HepG2 (cell line): ENCODE measurements at regions not wholly inside any gene's neighbourhood (a gene's known extent, or its start where the extent isn't known, plus 50 kb on each side); places are given as distances from the start of the nearest gene placed in this dataset.

Experiments
- ATAC-seq: fragments of 200-7000 bp; cut with Tn5 transposase; 3 replicates; pipeline ENCODE4 v1.9.1; 2020; ENCODE audit warnings: mild to moderate bottlenecking, moderate library complexity
- BruUV-seq: library from RNA; stranded (reverse); fragments of 400-500 nt; replicated peaks from 2 replicates; lab custom pipeline; 2021; lab: Mats Ljungman, UMichigan
- CTCF ChIA-PET: fragments of 300-600 bp; formaldehyde crosslinking; extraction: SDS; loops from one replicate; lab custom pipeline; 2021; ENCODE audit warnings: low total read pairs, inconsistent platforms, low intra/inter-chr PET ratio; lab: Yijun Ruan, JAX
- POLR2A ChIA-PET: fragments of 350-600 bp; sonication (Branson Sonifier 250); formaldehyde crosslinking; loops from one replicate; lab custom pipeline; 2020; ENCODE audit warnings: antibody characterized with exemption, inconsistent platforms; lab: Yijun Ruan, JAX
- DNase-seq: peaks from one replicate; pipeline ENCODE4 v3.0.0-alpha.2; 2015; ENCODE audit warnings: low spot score
- FAIRE-seq: peaks from 3 replicates; lab custom pipeline; 2011; peaks lifted over from hg19 to GRCh38; lab: Jason Lieb, UNC
- H2AFZ ChIP-seq: one replicate; pipeline ENCODE4 v1.6.1; 2011; ENCODE audit warnings: low read length, inconsistent platforms
- H3K27ac ChIP-seq: fragments of 300-600 bp; 3 replicates; pipeline ENCODE4 v1.8.0; 2011; ENCODE audit warnings: mixed run types, mild to moderate bottlenecking, mixed read lengths, low read length, inconsistent platforms; ENCODE audit not compliant: insufficient read depth; ENCODE audit errors: extremely low read length
- H3K27me3 ChIP-seq, 2 experiments: fragments of 200-600 bp in 1 of 2; 2 replicates in 1 of 2; 3 replicates in 1 of 2; pipeline versions ENCODE4 v1.6.0 to v1.8.0; 2011; ENCODE audit warnings: low read length in 2 of 2, mild to moderate bottlenecking in 2 of 2, moderate library complexity in 2 of 2, inconsistent platforms in 1 of 2; ENCODE audit not compliant: insufficient read depth in 2 of 2, control insufficient read depth in 1 of 2
- H3K36me3 ChIP-seq, 2 experiments: fragments of 200-600 bp in 1 of 2; replicated peaks in 1 of 2; 2 replicates in 1 of 2; 3 replicates in 1 of 2; pipeline versions ENCODE4 v1.5.1 to v1.8.0; 2011; ENCODE audit warnings: low read length in 2 of 2, inconsistent platforms in 1 of 2; ENCODE audit not compliant: insufficient read depth in 2 of 2, control insufficient read depth in 1 of 2
- H3K4me1 ChIP-seq: 2 replicates; pipeline ENCODE4 v1.5.1; 2012; ENCODE audit warnings: low read length, inconsistent platforms; ENCODE audit not compliant: insufficient read depth
- H3K4me2 ChIP-seq: 2 replicates; pipeline ENCODE4 v1.6.0; 2011; ENCODE audit warnings: low read depth, low read length, inconsistent platforms
- H3K4me3 ChIP-seq, 3 experiments: fragments of 200-600 bp in 1 of 3; sonication (generic), shearing (Covaris generic) in 1 of 3; replicated peaks in 1 of 3; 2 replicates each; pipeline ENCODE4 v1.5.1; 2011 to 2016; ENCODE audit warnings: low read length in 3 of 3, inconsistent platforms in 2 of 3, low read depth in 2 of 3, mild to moderate bottlenecking in 2 of 3, control low read depth in 1 of 3, mixed read lengths in 1 of 3; ENCODE audit not compliant: insufficient read depth in 1 of 3
- H3K79me2 ChIP-seq: one replicate; pipeline ENCODE4 v1.6.1; 2011; ENCODE audit warnings: low read length, inconsistent platforms; ENCODE audit not compliant: insufficient read depth
- H3K9ac ChIP-seq: 2 replicates; pipeline ENCODE4 v1.6.0; 2011; ENCODE audit warnings: mild to moderate bottlenecking, low read depth, low read length, inconsistent platforms; ENCODE audit not compliant: insufficient read depth
- H3K9me3 ChIP-seq: 2 replicates; pipeline ENCODE4 v1.5.1; 2012; ENCODE audit warnings: mild to moderate bottlenecking, low read length
- H4K20me1 ChIP-seq: 2 replicates; pipeline ENCODE4 v1.6.0; 2011; ENCODE audit warnings: inconsistent platforms, mild to moderate bottlenecking, low read length, moderate library complexity; ENCODE audit not compliant: insufficient read depth
- CTCF ChIP-seq: sonication (generic); formaldehyde crosslinking; IDR thresholded peaks from 2 replicates; pipeline ENCODE4 v1.5.0; 2020; ENCODE audit warnings: mild to moderate bottlenecking, missing genetic modification reagents, moderate library complexity
- SOX13 ChIP-seq, 3 experiments: fragments of 450-650 bp in 1 of 3; sonication (generic) in 1 of 3; formaldehyde crosslinking in 1 of 3; IDR thresholded peaks in 2 of 3; conservative IDR thresholded peaks in 1 of 3; 2 replicates each; pipeline versions ENCODE4 v1.5.0 to v1.6.1; 2016 to 2020; ENCODE audit warnings: antibody characterized with exemption in 1 of 3, mild to moderate bottlenecking in 1 of 3, missing compliant biosample characterization in 1 of 3, missing genetic modification reagents in 1 of 3, moderate library complexity in 1 of 3
- ZIK1 ChIP-seq: sonication (generic); formaldehyde crosslinking; IDR thresholded peaks from 2 replicates; pipeline ENCODE4 v1.5.0; 2020; ENCODE audit warnings: mild to moderate bottlenecking, low read depth, missing genetic modification reagents, borderline replicate concordance
- ZNF383 ChIP-seq: sonication (generic); formaldehyde crosslinking; IDR thresholded peaks from 2 replicates; pipeline ENCODE4 v1.4.0; 2020; ENCODE audit warnings: missing genetic modification reagents, mild to moderate bottlenecking, borderline replicate concordance
- ZNF432 ChIP-seq: sonication (generic); formaldehyde crosslinking; IDR thresholded peaks from 2 replicates; pipeline ENCODE4 v1.5.0; 2020; ENCODE audit warnings: missing genetic modification reagents, mild to moderate bottlenecking, borderline replicate concordance
- ZNF550 ChIP-seq: sonication (generic); formaldehyde crosslinking; IDR thresholded peaks from 2 replicates; pipeline ENCODE4 v1.4.0; 2020; ENCODE audit warnings: mild to moderate bottlenecking, missing genetic modification reagents, borderline replicate concordance
- ZNF616 ChIP-seq: sonication (generic); formaldehyde crosslinking; IDR thresholded peaks from 2 replicates; pipeline ENCODE4 v1.5.0; 2020; ENCODE audit warnings: low read depth, mild to moderate bottlenecking, missing genetic modification reagents
- ZNF691 ChIP-seq: sonication (generic); formaldehyde crosslinking; IDR thresholded peaks from 2 replicates; pipeline ENCODE4 v1.4.0; 2020; ENCODE audit warnings: missing genetic modification reagents, low read depth, mild to moderate bottlenecking, borderline replicate concordance
- ZNF749 ChIP-seq: sonication (generic); formaldehyde crosslinking; IDR thresholded peaks from 2 replicates; pipeline ENCODE4 v1.8.0; 2022; ENCODE audit warnings: mild to moderate bottlenecking, missing genetic modification reagents, moderate library complexity, borderline replicate concordance
- whole genome bisulfite sequencing: methylation state at CpG from one replicate; pipeline ENCODE4 v1.1.6; 2017; ENCODE audit warnings: low lambda C conversion rate; 5-methylcytosine and 5-hydroxymethylcytosine counted together
- in situ Hi-C: cut with HindIII; loops from 2 replicates; pipeline ENCODE4 v1.10.0; 2017; ENCODE audit warnings: low pct_unique_long_range_greater_than_20kb; ENCODE audit not compliant: extremely low pct_ligation_motif_present
- intact Hi-C: fragments of 100-400 bp; cut with micrococcal nuclease; formaldehyde crosslinking; loops from one replicate; pipeline ENCODE4 v1.10.0; 2022; ENCODE audit not compliant: unreplicated experiment
- TF ChIP-seq, protein P1 (sequence below): sonication (generic); formaldehyde crosslinking; IDR thresholded peaks from 2 replicates; pipeline ENCODE4 v1.8.1; 2022; ENCODE audit warnings: mild to moderate bottlenecking, missing genetic modification reagents

GRCh38 chr5:93120051-93120450 lies 461.0 kb downstream of the NR2F1-AS1 start (continued):
- TF ChIP-seq SOX13 (IDR thresholded peaks at IDR 0.05) (no peak), SOX13 (CRISPR knock-in tag; conservative IDR thresholded peaks at IDR 0.05 in 1 of 2, IDR thresholded peaks at IDR 0.05 in 1 of 2) (no peak)

DNA sequence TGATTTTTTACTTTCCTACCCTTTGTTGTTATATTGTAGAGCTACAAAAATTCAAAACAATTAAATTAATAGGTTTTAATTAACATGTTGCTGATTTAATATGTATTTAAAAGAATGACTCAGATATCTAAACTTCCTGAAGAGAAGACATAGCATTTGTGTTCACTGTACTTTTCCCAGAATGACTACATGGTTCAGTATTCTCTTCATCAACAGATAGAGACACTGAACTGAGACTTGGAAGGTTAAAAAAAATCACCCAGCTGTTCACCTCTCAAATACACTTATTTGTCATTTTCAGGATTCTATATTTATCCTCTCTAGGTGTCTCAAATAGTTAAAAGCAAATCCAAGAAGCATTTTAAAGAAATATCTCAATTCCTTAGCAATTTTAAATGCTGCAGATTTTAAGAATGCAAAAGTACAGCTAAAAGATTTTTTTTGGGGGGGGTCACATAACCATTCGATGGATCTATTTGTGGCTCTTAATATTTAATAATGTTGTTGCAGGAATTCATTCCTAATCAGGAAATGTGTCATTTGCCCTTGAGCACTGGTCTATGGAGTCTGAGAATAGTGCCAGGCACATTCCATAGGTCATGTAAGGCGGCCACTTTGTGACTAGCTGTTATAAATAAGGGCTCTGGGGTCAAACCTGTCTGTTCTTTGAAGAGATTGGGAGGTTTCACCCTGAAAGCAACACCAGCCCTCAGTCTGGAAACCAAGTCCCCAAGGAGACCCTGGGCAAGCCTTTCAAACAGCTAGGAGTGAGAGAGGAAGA lies 463.1 kb downstream of the NR2F1-AS1 start:
- in situ Hi-C loops (no loop called here), intact Hi-C loops (no loop called here)
- Histone ChIP-seq H3K9me3 (no peaks in the 10 kb centered on the region), H3K36me3 (no peaks in the 10 kb centered on the region), H3K4me1 (peaks cover 8% of the 10 kb centered on the region; the same call in 1 of the 2 replicates), H3K4me2 (no peak overlapping the region), H3K4me3 (no peak overlapping the region), H3K27ac (no peak overlapping the region), H3K79me2 (no peaks in the 10 kb centered on the region), H2AFZ (no peak overlapping the region), H3K9ac (no peak overlapping the region), H3K27me3 (no peaks in the 10 kb centered on the region), H4K20me1 (no peaks in the 10 kb centered on the region)
- no peak for ATAC-seq
- CTCF ChIA-PET, result no interaction called here
- POLR2A ChIA-PET, result no interaction called here
- FAIRE-seq, result no peak
- no peak for TF ChIP-seq ZIK1 (CRISPR knock-in tag)
- TF ChIP-seq ZNF691, result peak; percentile 27; the same call in 1 of the 2 replicates
- no peak for TF ChIP-seq ZNF616
- TF ChIP-seq ZNF749 (CRISPR knock-in tag), result no peak
- TF ChIP-seq ZNF432, result no peak
- TF ChIP-seq ZNF383 (CRISPR knock-in tag), result no peak
- TF ChIP-seq, protein P1, sequence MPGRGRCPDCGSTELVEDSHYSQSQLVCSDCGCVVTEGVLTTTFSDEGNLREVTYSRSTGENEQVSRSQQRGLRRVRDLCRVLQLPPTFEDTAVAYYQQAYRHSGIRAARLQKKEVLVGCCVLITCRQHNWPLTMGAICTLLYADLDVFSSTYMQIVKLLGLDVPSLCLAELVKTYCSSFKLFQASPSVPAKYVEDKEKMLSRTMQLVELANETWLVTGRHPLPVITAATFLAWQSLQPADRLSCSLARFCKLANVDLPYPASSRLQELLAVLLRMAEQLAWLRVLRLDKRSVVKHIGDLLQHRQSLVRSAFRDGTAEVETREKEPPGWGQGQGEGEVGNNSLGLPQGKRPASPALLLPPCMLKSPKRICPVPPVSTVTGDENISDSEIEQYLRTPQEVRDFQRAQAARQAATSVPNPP (CRISPR knock-in tag), result no peak
- no peak for TF ChIP-seq CTCF (CRISPR knock-in tag)
- TF ChIP-seq ZNF550 (CRISPR knock-in tag), result no peak
- WGBS, result 4% methylated on average over 2 of the region's 2 CpGs
- DNase-seq, result no peak
- BruUV-seq, result no TSS peak
